Esophagus squamous epithelium (tissue), 5 donors: ENCODE measurements at regions not wholly inside any gene's neighbourhood (a gene's known extent, or its start where the extent isn't known, plus 50 kb on each side); places are given as distances from the start of the nearest gene placed in this dataset.

Experiments used
- DNase-seq: peaks from one replicate; lab custom pipeline; 2025; lab: John Stamatoyannopoulos, UW
- H3K27ac ChIP-seq, 4 donors: fragments of 200-600 bp; sonication (generic); one replicate each; pipeline ENCODE4 v1.5.1; 2016 to 2019; ENCODE audit warnings: mild to moderate bottlenecking in 1 of 4
- H3K27me3 ChIP-seq, 4 donors: fragments of 200-600 bp; sonication (generic); 1 replicate in 3 of 4; 2 replicates in 1 of 4; pipeline versions ENCODE4 v1.5.1 to v1.6.0; 2017 to 2021; ENCODE audit warnings: antibody characterized with exemption in 1 of 4
- H3K36me3 ChIP-seq, 3 donors: fragments of 200-600 bp; sonication (generic); one replicate each; pipeline ENCODE4 v1.5.1; 2016 to 2019
- H3K4me1 ChIP-seq, 3 donors: fragments of 200-600 bp; sonication (generic); one replicate each; pipeline ENCODE4 v1.5.1; 2017 to 2019
- H3K4me3 ChIP-seq, 4 donors: fragments of 200-600 bp; sonication (generic); 1 replicate in 3 of 4; 2 replicates in 1 of 4; pipeline ENCODE4 v1.5.1; 2016 to 2019; ENCODE audit warnings: mild to moderate bottlenecking in 2 of 4, moderate library complexity in 1 of 4
- H3K9me3 ChIP-seq, 3 donors: fragments of 200-600 bp; sonication (generic); one replicate each; pipeline ENCODE4 v1.5.1; 2016 to 2019
- CTCF ChIP-seq, 6 experiments: fragments of 450-650 bp in 4 of 6; fragments of 200-600 bp in 2 of 6; sonication (generic) in 2 of 6; IDR thresholded peaks; one replicate each; pipeline ENCODE4 v1.5.1; 2016 to 2019; ENCODE audit warnings: antibody characterized with exemption in 6 of 6, mild to moderate bottlenecking in 4 of 6, moderate library complexity in 4 of 6
- POLR2A ChIP-seq, 4 donors: fragments of 450-650 bp; IDR thresholded peaks; one replicate each; pipeline ENCODE4 v1.6.1; 2017; ENCODE audit warnings: antibody characterized with exemption in 4 of 4, mild to moderate bottlenecking in 4 of 4, moderate library complexity in 3 of 4
- WGBS, 2 donors: methylation state at CpG; one replicate each; pipeline ENCODE4 v1.1.5; 2018; 5-methylcytosine and 5-hydroxymethylcytosine counted together
- intact Hi-C: fragments of 100-400 bp; cut with DNase I; formaldehyde crosslinking; loops from one replicate; pipeline ENCODE4 v1.15.0; 2022
- donor health status: DM: yes; HTN: yes; CAD: no.

- no peak overlapping the region for H3K4me3 ChIP-seq
- H3K27ac ChIP-seq: no peak overlapping the region
- intact Hi-C loops: no loop called here
- no peaks in the 10 kb centered on the region for H3K36me3 ChIP-seq
- no peaks in the 10 kb centered on the region for H3K4me1 ChIP-seq
- no peaks in the 10 kb centered on the region for H3K9me3 ChIP-seq
- WGBS, 2 donors: 12 to 16% methylated on average over 12 of the region's 12 CpGs
- DNase-seq: no peak
- H3K27me3 ChIP-seq: peaks cover 0 to 89% (median 9%) of the 10 kb centered on the region in 4 donors
- TF ChIP-seq CTCF (IDR thresholded peaks at IDR 0.05): no peak
- TF ChIP-seq POLR2A (IDR thresholded peaks at IDR 0.05): no peak
These were observed 55.7 kb upstream of the PTPRS start for GRCh38 chr19:5396096-5396939.

- Histone ChIP-seq H3K4me3 (no peak overlapping the region), H3K36me3 (no peaks in the 10 kb centered on the region), H3K9me3 (no peaks in the 10 kb centered on the region), H3K4me1 (no peaks in the 10 kb centered on the region), H3K27ac (no peak overlapping the region), H3K27me3 (peaks cover 0 to 83% (median 9%) of the 10 kb centered on the region in 4 donors)
- WGBS, 2 donors: 43 to 68% methylated on average over 2 to 3 of the region's 3 CpGs
- no peak for TF ChIP-seq POLR2A (IDR thresholded peaks at IDR 0.05)
- no peak for TF ChIP-seq CTCF (IDR thresholded peaks at IDR 0.05)
- DNase-seq: no peak
- intact Hi-C loops: no loop called here
These were observed 56.4 kb upstream of the PTPRS start for GRCh38 chr19:5396963-5397362.

GRCh38 chr19:5397804-5398692 is 57.2 kb upstream of the ZNRF4 start:
- H3K36me3 ChIP-seq: no peaks in the 10 kb centered on the region
- H3K27ac ChIP-seq: no peak overlapping the region
- no peak for DNase-seq
- H3K9me3 ChIP-seq: no peaks in the 10 kb centered on the region
- intact Hi-C loops: no loop called here
- H3K4me1 ChIP-seq: no peaks in the 10 kb centered on the region
- peaks cover 0 to 72% (median 9%) of the 10 kb centered on the region in 4 donors for H3K27me3 ChIP-seq
- H3K4me3 ChIP-seq: no peak overlapping the region
- no peak for TF ChIP-seq POLR2A (IDR thresholded peaks at IDR 0.05)
- TF ChIP-seq CTCF (IDR thresholded peaks at IDR 0.05): no peak
- 4 to 7% methylated on average over 9 to 13 of the region's 18 CpGs for WGBS, 2 donors

GRCh38 chr19:5398693-5399057 is 56.5 kb upstream of the ZNRF4 start:
- no peaks in the 10 kb centered on the region for H3K4me1 ChIP-seq
- intact Hi-C loops: no loop called here
- no peak for DNase-seq
- WGBS, 2 donors: 69 to 76% methylated on average over 3 of the region's 3 CpGs
- no peak overlapping the region for H3K4me3 ChIP-seq
- TF ChIP-seq CTCF (IDR thresholded peaks at IDR 0.05): no peak
- TF ChIP-seq POLR2A (IDR thresholded peaks at IDR 0.05): no peak
- H3K27ac ChIP-seq: no peak overlapping the region
- no peaks in the 10 kb centered on the region for H3K9me3 ChIP-seq
- peaks cover 0 to 66% (median 7%) of the 10 kb centered on the region in 4 donors for H3K27me3 ChIP-seq
- no peaks in the 10 kb centered on the region for H3K36me3 ChIP-seq
